ENCODE measurements at regions not wholly inside any gene's neighbourhood (a gene's known extent, or its start where the extent isn't known, plus 50 kb on each side); places are given as distances from the start of the nearest gene placed in this dataset.

DNA sequence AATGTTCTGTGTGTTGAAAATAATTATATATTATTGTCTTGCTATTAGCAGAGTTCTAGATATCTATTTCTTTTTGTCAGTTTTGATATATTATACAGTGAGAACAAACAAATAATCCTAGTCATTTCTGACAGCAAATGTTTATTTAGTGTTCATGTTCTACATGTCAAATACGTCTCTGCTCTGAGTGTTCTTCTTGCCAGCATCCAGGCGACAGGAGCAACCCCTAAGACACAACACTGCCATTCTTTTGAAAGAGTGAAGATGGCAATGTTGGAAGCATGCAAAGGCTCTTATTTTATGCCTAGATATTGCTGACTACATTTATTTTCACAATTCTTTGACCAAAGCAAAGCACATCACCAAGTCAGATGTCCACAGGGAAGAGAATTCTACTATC lies 1556.6 kb upstream of the TMEFF2 start:
- TF ChIP-seq CTCF (IDR thresholded peaks at IDR 0.05; ENCODE audit: extremely low read depth in 1 of 2, insufficient read depth in 1 of 2, low read depth in 1 of 2, low read length in 2 of 2) (no peak), POLR2A (IDR thresholded peaks at IDR 0.05; ENCODE audit: low read depth, low read length) (no peak), POLR2AphosphoS5 (IDR thresholded peaks at IDR 0.05; ENCODE audit: insufficient read depth, low read depth, low read length) (no peak), JUN (IDR thresholded peaks at IDR 0.05; ENCODE audit: borderline replicate concordance, insufficient read depth, insufficient read length, low read depth) (no peak)

Measured in endothelial cell of umbilical vein (primary cell).